Midbrain (tissue), 1 donor: ENCODE measurements at regions not wholly inside any gene's neighbourhood (a gene's known extent, or its start where the extent isn't known, plus 50 kb on each side); places are given as distances from the start of the nearest gene placed in this dataset.

Source experiments
- DNase-seq: peaks from one replicate; lab custom pipeline; 2025; lab: John Stamatoyannopoulos, UW

DNA sequence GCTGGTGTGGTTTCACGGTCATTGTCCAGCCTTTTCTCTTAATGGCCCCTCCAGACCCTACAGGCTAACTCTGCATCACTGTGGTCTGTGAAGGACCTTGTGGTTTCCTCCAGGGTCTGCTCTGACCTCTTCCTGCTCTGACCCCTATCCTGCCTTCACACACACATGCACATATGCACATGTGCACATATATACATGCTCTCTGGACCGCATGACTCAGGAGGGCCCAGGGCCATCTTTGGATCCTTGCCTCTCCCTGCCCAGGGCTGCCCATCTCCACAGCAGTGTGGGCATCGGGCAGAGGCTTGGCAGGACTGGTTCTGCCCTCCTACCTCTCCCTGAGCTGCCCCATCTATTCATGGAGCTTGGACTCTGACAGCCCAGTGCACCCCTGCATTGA, 510.9 kb downstream of the PTPRU start:
- DNase-seq, result no peak

DNA sequence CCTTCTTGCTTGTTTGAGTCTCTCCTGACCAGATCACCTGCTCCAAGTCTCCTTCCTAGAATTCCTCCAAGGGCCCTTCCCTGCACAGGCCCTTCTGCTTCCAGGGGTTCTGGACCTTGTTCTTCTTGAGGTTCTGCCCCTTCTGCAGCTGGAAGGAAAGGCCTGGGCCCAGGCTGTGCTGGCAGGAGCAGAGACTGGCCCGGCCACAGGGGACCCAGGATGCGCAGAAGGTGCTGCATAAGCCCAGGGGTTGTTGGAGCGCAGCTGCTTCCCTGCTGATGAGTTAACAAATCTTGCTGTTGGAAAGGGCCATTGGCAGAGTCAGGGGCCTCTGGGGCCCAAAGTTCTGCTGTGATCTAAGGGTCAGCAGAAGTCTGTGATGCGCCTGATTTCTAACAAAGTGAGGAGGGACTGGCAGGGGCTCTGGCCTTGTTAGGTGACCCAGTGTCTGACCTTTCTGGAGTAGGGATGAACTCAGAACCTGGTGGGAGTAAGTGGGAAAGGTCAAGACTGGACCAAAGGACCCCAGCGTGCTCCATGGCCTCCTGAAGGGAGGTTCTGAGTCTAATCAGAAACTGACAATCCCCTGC, 509.8 kb downstream of the PTPRU start:
- no peak for DNase-seq

DNA sequence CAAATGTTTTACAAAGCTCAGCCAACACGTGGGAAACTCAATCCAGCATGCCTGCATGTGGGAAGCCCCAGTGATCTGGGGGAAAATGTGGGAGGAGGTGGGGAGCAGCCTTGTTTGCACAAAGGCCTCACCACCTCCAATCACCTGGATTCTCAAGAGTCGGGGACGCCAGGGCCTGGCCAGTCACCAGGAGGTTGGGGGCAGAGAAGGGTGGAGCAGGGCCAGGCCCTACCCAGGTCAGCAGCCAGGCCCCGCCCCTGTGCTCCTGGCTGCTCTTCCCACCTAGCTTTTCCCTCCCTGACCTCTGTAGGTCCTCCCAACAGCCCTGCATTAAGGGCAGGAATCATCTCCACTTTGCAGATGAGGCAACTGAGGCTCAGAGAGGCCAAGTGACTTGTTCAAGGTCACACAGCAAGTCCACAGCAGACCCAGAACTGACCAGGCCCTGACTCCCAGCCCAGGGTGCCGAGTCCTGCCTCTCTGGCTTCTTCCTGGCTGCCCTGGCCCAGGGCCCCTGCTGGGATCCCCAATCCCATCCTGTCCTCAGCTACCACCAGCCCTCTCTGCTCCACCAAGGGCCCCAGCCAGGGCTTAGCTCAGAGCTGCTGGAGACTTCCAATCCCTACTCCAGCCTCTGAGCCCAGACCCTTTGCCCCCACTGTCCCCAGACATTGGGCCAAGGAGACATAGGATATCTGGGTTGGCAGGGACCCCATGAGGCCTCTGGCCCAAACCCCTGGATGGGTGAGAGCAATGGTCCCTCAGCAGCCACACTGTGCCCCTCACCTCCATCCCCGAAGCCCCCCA, 508.6 kb downstream of the PTPRU start:
- DNase-seq, result no peak

DNA sequence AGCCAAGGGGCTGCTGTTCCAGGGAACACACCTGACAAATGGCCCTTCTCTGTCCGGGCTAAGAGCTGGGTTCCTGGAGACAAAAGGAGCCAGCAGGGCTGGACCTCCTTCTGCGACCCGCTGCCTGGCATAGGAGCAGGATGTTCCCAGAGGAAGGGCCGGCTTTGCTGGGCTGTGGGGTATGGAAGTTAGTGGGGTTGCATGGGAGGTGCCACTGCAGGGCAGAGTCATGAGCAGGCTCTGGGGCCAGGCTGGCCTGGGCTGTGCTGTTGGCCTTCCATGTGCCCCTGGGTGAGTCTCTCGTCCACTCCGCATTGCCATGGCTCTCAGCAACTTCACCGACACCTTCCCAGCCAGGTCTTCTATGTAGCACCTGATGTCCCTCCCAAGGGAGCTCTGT, 507.6 kb downstream of the PTPRU start:
- DNase-seq, result no peak

DNA sequence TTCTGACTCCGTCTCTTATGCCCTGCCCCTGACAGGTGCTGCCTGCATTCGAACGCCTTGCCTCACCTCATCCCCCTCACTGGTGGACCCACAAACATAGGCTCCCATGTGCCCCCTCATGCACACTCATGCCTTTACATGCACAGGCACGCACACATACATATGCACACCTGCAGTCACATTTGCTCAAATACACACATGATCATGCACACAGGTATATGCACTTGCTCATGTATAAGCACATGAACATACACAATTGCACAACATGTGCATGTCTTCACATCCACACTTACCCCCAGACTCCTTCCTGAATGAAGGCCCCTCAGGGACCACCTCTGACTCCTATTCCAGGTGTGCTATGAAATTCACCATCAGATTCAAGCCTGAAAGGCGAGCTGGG, 506.9 kb downstream of the PTPRU start:
- no peak for DNase-seq

DNA sequence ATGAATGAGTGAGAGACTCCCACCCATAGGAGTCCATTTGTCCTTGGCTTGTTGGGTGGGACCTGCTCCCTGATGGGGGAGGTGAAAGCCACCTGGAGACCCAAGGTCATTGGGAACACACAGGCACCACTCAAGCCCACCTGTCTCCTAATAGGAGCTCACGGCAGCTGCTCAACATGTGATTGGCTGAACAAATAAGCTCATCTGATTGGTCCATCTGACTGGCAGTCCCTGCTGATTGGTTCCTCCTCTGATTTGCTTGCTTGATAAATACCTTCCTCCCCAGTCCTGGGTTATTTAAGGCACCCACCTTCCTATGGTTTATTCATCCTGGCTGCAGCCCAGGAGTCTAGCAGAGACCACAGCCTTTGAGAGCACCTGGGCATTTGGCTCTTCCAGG, 502.9 kb downstream of the PTPRU start:
- DNase-seq, result no peak

DNA sequence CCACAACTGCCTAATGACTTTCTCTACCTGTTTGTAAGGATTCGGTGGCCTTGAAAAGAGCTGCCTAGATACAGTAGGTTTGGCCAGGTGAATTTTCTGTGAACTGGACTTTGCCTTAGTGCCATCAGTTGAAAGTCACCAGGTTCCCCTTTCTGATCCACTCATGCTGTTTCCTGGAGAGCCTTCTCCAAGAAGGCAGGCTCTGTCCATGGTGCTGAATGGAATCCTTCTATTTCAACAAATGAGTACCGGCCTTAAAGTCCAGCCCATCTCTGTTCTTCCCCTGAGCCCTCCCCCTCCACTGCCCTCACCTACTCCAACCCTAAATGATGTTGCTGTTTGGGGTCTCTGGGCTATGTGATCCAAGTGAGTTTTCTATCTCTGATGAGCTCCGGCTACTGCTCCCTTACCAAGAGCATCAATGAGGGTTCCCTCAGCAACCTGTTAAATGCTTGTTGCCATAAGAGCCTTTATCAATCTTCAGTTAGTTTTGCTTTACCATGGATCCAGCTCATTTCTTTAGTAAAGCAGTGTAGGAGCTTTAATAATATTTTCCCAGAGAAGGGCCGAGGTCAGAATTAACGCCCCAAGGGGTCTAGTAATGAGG, 500.4 kb downstream of the PTPRU start:
- DNase-seq, result peak; percentile 9

DNA sequence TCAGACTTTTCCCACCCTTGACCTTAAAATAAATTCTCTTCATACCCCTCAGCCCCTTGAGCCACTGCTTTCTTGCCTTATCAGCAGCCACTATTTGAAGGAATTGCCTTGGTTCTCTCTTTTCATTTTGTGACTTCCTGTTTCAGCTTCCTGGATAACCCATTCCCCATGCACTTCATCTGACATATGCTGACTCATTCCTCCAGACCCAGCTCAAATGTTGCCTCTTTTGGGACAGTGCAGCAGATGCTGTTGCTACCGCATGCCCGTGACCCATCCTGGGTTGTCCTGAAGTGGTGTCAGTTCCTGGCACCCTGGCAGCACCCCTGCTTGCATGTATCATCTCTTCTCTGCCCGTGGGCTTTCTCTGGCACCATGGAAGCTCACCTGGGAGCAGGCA, 496.1 kb downstream of the PTPRU start:
- DNase-seq, result no peak

DNA sequence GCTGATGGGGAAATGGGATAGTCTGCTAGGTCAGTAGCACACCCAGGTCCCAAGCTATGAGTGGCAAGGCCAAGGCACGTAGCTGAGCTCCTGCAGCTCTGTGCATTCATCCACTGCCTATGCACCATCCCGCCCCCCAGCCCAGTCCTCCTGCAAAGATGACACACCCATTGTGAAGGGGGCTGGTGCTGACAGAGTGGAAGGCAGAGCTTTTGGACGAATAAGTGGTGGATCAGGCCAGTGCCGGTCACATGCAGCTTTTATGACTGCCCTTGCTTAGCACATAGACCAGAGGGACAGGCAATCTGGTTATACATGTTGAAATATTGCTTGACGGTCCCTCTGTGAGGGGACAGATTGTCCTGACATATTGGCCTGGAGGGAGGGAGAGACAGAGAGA, 494.3 kb downstream of the PTPRU start:
- DNase-seq, result no peak

DNA sequence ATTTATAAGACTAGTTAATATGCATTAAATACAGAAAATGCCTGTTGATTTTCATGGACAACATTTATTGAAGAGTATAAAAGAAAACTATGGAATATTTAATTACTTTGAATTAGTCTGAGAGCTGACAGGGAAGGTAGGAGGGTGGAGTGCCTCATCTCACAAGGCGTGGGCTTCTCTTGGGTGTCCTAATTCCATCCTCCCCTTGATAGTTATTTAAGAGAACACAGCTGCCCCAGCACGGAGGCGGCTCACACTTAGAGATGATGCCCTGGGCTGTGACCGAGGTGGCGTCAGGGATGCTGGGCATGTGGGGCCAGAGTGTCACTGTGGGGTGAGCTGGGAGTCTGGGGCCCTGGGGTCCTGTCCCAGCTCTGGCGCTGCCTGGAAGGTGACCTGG, 493.0 kb downstream of the PTPRU start:
- DNase-seq, result no peak

DNA sequence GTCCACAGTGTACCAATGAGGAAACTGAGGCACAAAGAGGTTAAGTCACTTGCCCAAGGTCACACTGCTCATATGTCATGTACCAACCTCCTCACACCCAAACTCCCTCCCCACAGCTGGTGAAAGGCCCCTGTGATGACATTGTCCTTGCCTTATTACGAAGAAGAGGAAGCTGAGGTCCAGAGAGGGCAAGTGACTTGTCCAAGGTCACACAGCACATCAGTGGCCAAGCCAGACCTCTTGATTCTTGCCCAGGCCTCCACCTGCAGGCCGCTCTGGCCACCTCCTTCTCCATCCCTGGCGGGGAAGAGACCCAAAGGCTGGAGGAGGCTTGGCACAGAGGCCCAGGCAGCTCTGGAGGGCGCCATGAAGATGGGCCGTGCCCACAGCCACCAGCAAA, 492.4 kb downstream of the PTPRU start:
- DNase-seq, result no peak

DNA sequence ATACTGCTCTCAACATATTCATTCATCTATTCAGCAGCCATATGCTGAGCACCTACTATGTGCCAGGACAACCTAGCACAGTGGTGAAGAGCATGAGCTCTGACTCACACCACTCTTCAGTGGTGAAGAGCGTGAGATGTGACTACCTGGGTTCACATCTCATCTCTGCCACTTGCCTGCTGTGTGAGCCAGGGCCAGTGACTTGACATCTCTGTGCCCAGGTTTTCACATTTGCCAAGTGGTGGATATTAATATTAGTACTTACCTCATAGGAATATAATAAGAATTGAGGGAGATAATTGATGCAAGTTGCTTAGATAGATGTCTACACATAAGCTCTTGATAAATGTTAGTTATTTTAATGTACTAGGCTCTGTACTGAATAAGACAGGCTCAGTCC, 488.9 kb downstream of the PTPRU start:
- no peak for DNase-seq

DNA sequence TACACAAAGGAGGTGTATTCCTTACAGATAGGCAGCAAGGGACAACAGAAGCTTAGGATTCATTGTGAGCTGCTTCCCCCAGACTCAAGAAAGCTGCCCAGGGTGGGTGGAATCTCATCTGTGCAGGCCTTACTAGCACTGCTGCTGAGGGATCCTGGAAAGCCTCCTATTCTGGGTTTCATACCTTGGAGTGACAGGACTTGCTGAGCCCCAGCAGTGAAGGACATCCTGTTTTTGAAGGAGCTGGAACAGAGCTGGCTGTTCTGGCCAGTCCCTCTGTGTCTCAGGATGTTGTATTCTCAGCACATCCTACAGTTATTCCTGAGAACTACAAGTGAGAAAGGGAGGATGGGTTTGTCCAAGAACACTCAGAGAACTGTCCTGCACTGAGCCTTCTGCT, 486.3 kb downstream of the PTPRU start:
- DNase-seq, result no peak

DNA sequence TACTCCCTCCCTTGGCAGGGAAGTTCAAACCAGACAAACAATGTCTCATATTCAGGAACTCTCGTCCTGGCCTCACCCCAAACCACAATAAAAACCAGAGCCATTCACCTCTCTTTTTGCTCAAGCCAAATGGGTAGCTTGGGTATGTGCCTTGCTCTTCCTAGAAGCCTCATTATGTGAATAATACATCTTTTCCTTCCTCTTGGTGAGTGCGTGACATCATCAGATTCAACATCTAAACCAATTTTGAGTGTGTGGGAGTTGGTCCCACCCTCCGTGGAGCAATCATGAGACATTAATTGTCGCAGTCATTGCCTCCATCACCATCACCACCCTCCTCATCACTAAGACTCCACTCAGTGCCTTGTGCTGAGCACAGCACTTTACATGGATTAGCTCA, 482.9 kb downstream of the PTPRU start:
- DNase-seq, result no peak

DNA sequence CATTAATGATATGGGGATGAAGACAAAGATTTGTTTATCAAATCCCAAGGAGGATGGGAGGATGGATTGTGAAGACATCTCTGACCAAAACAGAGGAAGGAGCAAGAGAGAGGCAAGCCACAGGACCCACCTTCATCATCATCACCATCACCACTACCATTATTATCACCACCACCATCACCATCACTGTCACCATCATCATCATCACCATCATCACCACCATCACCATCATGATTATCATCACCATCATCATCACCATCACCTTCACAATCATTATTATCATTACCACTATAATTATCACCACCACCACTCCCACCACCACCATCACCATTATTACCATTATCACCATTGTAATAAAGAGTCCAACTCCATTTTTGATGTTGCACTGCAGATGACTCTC, 482.5 kb downstream of the PTPRU start:
- DNase-seq, result no peak

DNA sequence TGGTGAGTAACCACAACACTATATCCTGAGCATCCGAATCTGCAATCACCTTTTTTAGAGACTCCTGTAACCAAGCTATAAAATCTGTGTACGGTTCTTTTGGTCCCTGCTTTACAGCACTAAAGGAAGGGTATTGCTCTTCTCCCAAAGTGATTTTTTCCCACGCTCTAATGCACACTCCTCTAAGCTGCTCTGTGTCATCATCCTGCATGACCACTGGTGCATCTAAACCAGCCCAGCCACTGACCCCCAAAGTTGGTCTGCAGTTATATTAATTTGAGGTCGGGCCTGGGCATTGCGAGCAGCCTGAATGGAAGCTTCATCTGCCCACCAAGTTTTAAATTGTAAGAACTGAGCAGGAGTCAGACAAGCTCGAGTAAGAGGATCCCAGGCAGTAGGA, 480.0 kb downstream of the PTPRU start:
- no peak for DNase-seq

DNA sequence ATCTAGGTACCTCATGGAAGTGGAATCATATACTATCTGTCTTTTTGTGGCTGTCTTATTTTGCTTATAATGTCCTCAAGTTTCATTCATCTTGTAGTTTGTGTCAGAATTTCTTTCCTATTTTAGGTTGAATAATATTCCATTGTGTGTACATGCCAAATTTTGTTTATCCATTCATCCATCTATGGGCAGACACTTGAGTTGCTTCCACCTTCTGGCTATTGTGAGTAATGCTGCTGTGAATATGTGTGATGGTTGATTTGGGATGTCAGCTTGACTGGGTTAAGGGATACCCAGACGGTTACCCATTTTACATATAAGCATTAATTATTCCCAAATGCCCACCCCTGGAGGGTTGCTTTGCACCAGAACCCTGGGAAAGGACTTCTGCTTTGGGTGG, 477.5 kb downstream of the PTPRU start:
- no peak for DNase-seq

DNA sequence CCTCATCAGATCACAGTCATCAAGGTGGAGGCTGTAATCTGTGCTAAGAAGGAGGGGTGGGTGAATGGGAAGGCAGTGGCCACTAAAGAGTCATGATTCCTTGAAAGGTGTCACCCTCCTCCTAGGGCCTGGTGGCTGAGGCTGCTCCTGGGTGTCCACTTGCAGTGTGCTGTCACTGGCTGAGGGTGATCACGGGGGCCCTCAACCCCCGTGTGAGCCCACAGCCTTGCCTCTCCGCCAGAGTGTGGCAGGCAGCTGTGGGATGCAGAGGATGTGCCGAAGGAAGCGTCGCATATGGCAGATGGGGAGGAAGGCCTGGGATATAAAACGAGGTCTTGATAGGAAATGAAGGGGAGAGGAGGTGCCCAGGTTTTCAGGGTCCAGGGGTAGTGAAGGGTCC, 476.5 kb downstream of the PTPRU start:
- no peak for DNase-seq

DNA sequence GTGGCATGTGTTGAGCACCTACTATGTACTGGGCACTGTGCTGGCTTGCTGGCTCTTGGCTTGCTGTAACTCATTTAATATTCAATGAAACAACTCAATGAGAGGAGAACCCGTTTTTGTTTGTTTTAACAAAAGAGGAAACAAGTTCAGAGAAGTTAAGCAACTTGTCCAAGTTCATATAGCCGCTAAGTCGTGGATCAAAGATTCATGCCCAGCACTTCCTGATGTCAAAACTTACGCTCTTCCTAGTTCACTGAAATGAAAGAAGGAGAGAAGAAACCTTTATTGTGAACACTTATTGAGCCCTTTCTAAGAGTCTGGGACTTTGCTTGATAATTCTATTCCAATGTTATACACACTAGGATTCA, 475.9 kb downstream of the PTPRU start:
- no peak for DNase-seq

DNA sequence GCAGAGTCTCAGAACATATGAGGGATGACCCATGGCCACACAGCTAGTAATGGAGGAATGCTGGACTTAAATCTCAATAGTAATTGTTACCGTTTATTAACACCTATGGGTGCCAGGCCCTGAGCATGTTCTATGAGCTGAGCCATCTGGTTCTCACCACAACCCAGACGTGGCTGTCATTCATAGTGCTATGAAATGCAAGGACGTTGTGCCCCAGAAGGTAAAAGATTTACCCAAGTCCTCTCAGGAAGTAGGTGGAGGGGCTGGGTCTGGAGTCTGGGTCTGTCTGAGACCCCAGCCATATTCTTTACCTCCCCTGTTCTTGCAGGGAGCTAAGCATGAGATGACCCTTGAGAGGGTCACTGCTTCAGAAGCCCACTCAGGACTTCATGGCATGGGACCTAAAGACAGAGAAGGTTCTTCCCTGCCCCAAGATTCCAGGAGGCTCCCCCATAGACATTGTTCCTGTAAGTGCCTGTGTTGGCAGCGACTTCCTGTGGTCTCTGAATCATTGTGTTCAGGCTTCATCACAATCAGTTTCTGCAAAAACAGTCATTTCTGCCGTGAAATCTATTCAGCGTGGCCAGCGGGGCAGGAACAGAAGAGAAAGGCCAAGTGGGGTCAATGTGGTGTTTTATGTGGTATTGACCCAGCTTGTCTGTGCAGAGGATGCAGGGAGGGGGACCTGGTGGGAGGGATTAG, 475.4 kb downstream of the PTPRU start:
- DNase-seq, result no peak

DNA sequence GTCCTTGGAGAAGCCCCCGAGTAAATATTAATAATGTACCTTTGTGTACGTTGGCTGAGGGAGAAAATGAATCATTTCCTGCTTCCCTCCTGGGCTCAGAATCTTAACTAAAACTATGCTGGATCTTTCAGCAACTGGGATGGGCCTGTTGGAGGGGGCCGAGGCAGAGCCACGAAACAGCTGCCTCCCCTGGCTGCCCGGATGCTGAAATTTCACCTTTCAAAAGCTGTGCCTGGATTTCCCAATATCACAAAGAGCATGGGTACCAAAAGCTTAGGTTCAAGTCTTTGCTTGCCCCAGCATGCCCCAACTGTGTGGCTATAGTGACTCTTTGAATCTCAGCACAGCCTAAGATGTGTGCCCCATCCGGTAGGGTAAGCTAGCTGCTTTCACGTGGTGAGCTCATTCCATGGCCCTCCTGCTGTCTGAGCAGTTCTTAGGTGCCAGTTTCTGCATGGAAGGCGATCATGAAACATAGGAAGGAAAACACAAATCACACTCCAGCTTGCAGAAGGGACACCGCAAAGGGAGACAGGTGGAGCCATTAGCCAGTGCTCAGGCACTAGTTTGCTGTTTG, 473.5 kb downstream of the PTPRU start:
- no peak for DNase-seq

DNA sequence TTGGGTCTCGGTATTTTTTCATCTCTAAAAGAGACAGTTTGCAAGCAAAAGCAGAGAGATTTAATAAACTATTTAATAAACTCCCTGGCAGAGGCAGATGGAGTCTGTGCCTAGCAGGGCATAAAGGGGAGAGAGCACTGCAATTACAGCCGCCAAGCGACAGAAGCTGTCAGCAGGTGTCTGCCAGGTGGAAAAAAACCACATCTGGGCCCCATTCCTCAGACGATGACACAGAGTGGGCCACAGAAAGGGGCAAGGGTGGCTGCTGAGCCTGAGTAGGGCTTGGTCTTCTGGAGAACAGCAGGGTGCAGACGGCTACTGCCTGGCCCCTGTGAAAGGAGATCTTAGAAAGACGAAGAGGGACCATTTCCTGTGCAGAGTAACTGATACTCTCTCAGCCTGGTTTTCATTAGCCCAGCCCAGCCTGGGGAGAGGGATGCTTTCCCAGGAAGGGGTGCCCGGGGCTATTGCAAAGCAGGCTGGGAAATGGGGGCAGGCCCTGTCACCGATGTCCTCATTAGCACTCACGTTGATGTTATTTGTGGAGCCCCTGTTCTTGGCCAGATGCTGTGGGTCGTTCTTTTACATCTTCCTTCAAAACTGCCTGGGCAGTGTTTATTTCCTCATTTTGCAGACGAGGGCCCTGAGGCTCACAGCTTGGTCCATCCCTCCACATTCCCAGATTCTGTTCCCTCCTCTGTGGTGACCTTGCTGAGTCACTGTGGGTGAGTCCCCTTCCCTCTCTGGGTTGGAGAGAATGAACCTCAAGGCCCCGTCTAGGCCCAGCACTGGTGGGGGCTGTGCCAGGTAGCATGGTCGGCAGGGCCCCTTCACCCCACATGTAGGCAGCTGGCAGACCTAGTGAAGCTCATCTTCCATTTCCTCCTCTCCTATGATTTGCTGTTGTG, 472.7 kb downstream of the PTPRU start:
- no peak for DNase-seq
